ENCODE measurements at regions not wholly inside any gene's neighbourhood (a gene's known extent, or its start where the extent isn't known, plus 50 kb on each side); places are given as distances from the start of the nearest gene placed in this dataset.
"Not testable (repeated sequence)": the region's sequence is repeated elsewhere in the genome, so short reads cannot be mapped to it uniquely, and the experiment has no call there.

GRCh38 chr4:66416425-66416824 is 746.1 kb upstream of the EPHA5 start:
- no peaks in the 10 kb centered on the region for H3K36me3 Mint-ChIP-seq

GRCh38 chr4:66404141-66404540 is 733.9 kb upstream of the EPHA5 start:
- no peaks in the 10 kb centered on the region for H3K36me3 Mint-ChIP-seq
- H3K9me3 Mint-ChIP-seq: peaks cover 0 to 18% (median 2%) of the 10 kb centered on the region in 9 donors
- H3K27ac Mint-ChIP-seq: no peak overlapping the region
- no peak for DNase-seq
- ATAC-seq: no peak
- H3K4me1 Mint-ChIP-seq: no peaks in the 10 kb centered on the region
- H3K4me3 Mint-ChIP-seq: no peak overlapping the region
- H3K27me3 Mint-ChIP-seq: no peaks in the 10 kb centered on the region
- POLR2A ChIA-PET: no interaction called here

More at GRCh38 chr4:66416425-66416824, 746.1 kb upstream of the EPHA5 start:
- DNase-seq (no peak), ATAC-seq (no peak)
- H3K9me3 Mint-ChIP-seq: peaks cover 0 to 21% (median 9%) of the 10 kb centered on the region in 9 donors
- no peaks in the 10 kb centered on the region for H3K27me3 Mint-ChIP-seq
- POLR2A ChIA-PET: no interaction called here
- no peak overlapping the region for H3K4me3 Mint-ChIP-seq
- no peak overlapping the region for H3K27ac Mint-ChIP-seq
- H3K4me1 Mint-ChIP-seq: no peaks in the 10 kb centered on the region

GRCh38 chr4:66376921-66377320 is 706.6 kb upstream of the EPHA5 start:
- Mint-ChIP-seq H3K4me3 (no peak overlapping the region), H3K27me3 (no peaks in the 10 kb centered on the region), H3K27ac (no peak overlapping the region), H3K9me3 (peaks cover 0 to 18% (median 6%) of the 10 kb centered on the region in 9 donors), H3K36me3 (no peaks in the 10 kb centered on the region), H3K4me1 (no peaks in the 10 kb centered on the region)
- ATAC-seq: no peak
- POLR2A ChIA-PET: no interaction called here
- DNase-seq: no peak

- Mint-ChIP-seq H3K4me1 (no peaks in the 10 kb centered on the region), H3K36me3 (no peaks in the 10 kb centered on the region), H3K9me3 (peaks cover 0 to 18% (median 6%) of the 10 kb centered on the region in 9 donors), H3K27me3 (no peaks in the 10 kb centered on the region), H3K4me3 (no peak overlapping the region), H3K27ac (no peak overlapping the region)
- DNase-seq (no peak), ATAC-seq (no peak)
- POLR2A ChIA-PET: no interaction called here
Measured at GRCh38 chr4:66376396-66376795, 706.1 kb upstream of the EPHA5 start.

GRCh38 chr4:66373268-66373667 is 703.0 kb upstream of the EPHA5 start:
- Mint-ChIP-seq H3K27ac (no peak overlapping the region), H3K36me3 (no peaks in the 10 kb centered on the region), H3K4me1 (no peaks in the 10 kb centered on the region), H3K4me3 (no peak overlapping the region), H3K27me3 (no peaks in the 10 kb centered on the region), H3K9me3 (peaks cover 0 to 18% (median 6%) of the 10 kb centered on the region in 9 donors)
- POLR2A ChIA-PET: no interaction called here
- no peak for DNase-seq
- no peak for ATAC-seq

GRCh38 chr4:66372706-66373105 is 702.4 kb upstream of the EPHA5 start:
- Mint-ChIP-seq H3K4me3 (no peak overlapping the region), H3K9me3 (peaks cover 0 to 18% (median 6%) of the 10 kb centered on the region in 9 donors), H3K4me1 (no peaks in the 10 kb centered on the region), H3K36me3 (no peaks in the 10 kb centered on the region), H3K27ac (no peak overlapping the region), H3K27me3 (no peaks in the 10 kb centered on the region)
- DNase-seq (no peak), ATAC-seq (no peak)
- POLR2A ChIA-PET: no interaction called here

- Mint-ChIP-seq H3K27ac (no peak overlapping the region), H3K27me3 (no peaks in the 10 kb centered on the region), H3K4me3 (no peak overlapping the region), H3K36me3 (no peaks in the 10 kb centered on the region), H3K4me1 (no peaks in the 10 kb centered on the region), H3K9me3 (peaks cover 0 to 21% (median 7%) of the 10 kb centered on the region in 9 donors)
- POLR2A ChIA-PET: no interaction called here
- DNase-seq: no peak
- no peak for ATAC-seq
Measured at GRCh38 chr4:66367043-66367660, 696.9 kb upstream of the EPHA5 start.

- H3K4me3 Mint-ChIP-seq, ATAC-seq, H3K36me3 Mint-ChIP-seq, POLR2A ChIA-PET, H3K27ac Mint-ChIP-seq, DNase-seq, H3K27me3 Mint-ChIP-seq, H3K4me1 Mint-ChIP-seq: not testable (repeated sequence)
- peaks cover 0 to 14% (median 5%) of the 10 kb centered on the region in 9 donors for H3K9me3 Mint-ChIP-seq
Measured at GRCh38 chr4:66360395-66360794, 690.1 kb upstream of the EPHA5 start.

GRCh38 chr4:66357316-66357715 is 687.0 kb upstream of the EPHA5 start:
- Mint-ChIP-seq H3K9me3 (peaks cover 0 to 16% (median 5%) of the 10 kb centered on the region in 9 donors), H3K4me1 (no peaks in the 10 kb centered on the region), H3K36me3 (no peaks in the 10 kb centered on the region), H3K27ac (no peak overlapping the region), H3K4me3 (no peak overlapping the region), H3K27me3 (no peaks in the 10 kb centered on the region)
- POLR2A ChIA-PET: no interaction called here
- ATAC-seq: no peak
- no peak for DNase-seq

GRCh38 chr4:66355328-66355727 is 685.0 kb upstream of the EPHA5 start:
- ATAC-seq (no peak), DNase-seq (no peak)
- POLR2A ChIA-PET: no interaction called here
- Mint-ChIP-seq H3K4me3 (no peak overlapping the region), H3K9me3 (peaks cover 0 to 16% (median 5%) of the 10 kb centered on the region in 9 donors), H3K4me1 (no peaks in the 10 kb centered on the region), H3K27me3 (no peaks in the 10 kb centered on the region), H3K27ac (no peak overlapping the region), H3K36me3 (no peaks in the 10 kb centered on the region)

- Mint-ChIP-seq H3K4me1 (no peaks in the 10 kb centered on the region), H3K27ac (no peak overlapping the region), H3K27me3 (no peaks in the 10 kb centered on the region), H3K4me3 (no peak overlapping the region), H3K9me3 (peaks cover 0 to 27% (median 5%) of the 10 kb centered on the region in 9 donors), H3K36me3 (peaks cover 0 to 5% (median 0%) of the 10 kb centered on the region in 3 donors)
- no peak for DNase-seq
- ATAC-seq: no peak
- POLR2A ChIA-PET: no interaction called here
Measured at GRCh38 chr4:66351761-66352160, 681.5 kb upstream of the EPHA5 start.

- Mint-ChIP-seq H3K27me3 (no peaks in the 10 kb centered on the region), H3K27ac (no peak overlapping the region), H3K36me3 (no peaks in the 10 kb centered on the region), H3K9me3 (peaks cover 0 to 23% (median 11%) of the 10 kb centered on the region in 9 donors), H3K4me3 (no peak overlapping the region), H3K4me1 (no peaks in the 10 kb centered on the region)
- no peak for ATAC-seq
- no peak for DNase-seq
- POLR2A ChIA-PET: no interaction called here
Measured at GRCh38 chr4:66340286-66340893, 670.1 kb upstream of the EPHA5 start.

- DNase-seq (no peak), ATAC-seq (no peak)
- H3K27me3 Mint-ChIP-seq: no peaks in the 10 kb centered on the region
- H3K36me3 Mint-ChIP-seq: no peaks in the 10 kb centered on the region
- no peak overlapping the region for H3K4me3 Mint-ChIP-seq
- H3K27ac Mint-ChIP-seq: no peak overlapping the region
- peaks cover 0 to 23% (median 9%) of the 10 kb centered on the region in 9 donors for H3K9me3 Mint-ChIP-seq
- no peaks in the 10 kb centered on the region for H3K4me1 Mint-ChIP-seq
- POLR2A ChIA-PET: no interaction called here
Measured at GRCh38 chr4:66339007-66339406, 668.7 kb upstream of the EPHA5 start.

GRCh38 chr4:66331761-66332160 is 661.5 kb upstream of the EPHA5 start:
- H3K9me3 Mint-ChIP-seq: peaks cover 0 to 15% (median 0%) of the 10 kb centered on the region in 9 donors
- no peak overlapping the region for H3K4me3 Mint-ChIP-seq
- no peaks in the 10 kb centered on the region for H3K4me1 Mint-ChIP-seq
- no peak overlapping the region for H3K27ac Mint-ChIP-seq
- no peaks in the 10 kb centered on the region for H3K27me3 Mint-ChIP-seq
- DNase-seq: no peak
- POLR2A ChIA-PET: no interaction called here
- no peak for ATAC-seq
- no peaks in the 10 kb centered on the region for H3K36me3 Mint-ChIP-seq

All from naive thymus-derived CD8-positive, alpha-beta T cell (primary cell).